GM18861 (cell line): ENCODE measurements at regions not wholly inside any gene's neighbourhood (a gene's known extent, or its start where the extent isn't known, plus 50 kb on each side); places are given as distances from the start of the nearest gene placed in this dataset.

Experiments used
- ATAC-seq: cut with Tn5 transposase; IDR thresholded peaks from one replicate; pipeline ENCODE4 v1.9.1; 2021; ENCODE audit not compliant: unreplicated experiment

- ATAC-seq, result no peak
Observed at GRCh38 chr7:121459148-121459547, 63.0 kb upstream of the FAM3C start.

GRCh38 chr7:121456785-121457359 lies 60.8 kb upstream of the FAM3C start:
- ATAC-seq, result no peak

DNA sequence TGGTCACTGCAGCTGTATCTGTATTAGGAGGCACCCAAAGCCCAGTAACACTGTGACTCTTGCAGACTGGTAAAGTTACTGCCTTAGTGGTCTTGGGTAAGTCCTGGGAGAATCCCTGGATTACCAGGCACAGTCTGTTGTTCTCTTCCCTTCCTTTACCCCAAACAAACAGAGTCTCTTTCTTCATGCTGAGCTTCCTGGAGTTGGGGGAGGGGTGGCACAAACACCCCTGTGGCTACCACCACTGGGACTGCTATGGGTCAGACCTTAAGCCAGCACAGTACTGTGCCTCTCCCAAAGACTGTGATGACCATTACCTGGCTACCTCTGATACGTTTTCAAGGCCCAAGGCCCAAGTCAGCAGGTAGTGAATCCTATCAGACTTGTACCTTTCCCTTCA lies 59.9 kb upstream of the FAM3C start:
- no peak for ATAC-seq

DNA sequence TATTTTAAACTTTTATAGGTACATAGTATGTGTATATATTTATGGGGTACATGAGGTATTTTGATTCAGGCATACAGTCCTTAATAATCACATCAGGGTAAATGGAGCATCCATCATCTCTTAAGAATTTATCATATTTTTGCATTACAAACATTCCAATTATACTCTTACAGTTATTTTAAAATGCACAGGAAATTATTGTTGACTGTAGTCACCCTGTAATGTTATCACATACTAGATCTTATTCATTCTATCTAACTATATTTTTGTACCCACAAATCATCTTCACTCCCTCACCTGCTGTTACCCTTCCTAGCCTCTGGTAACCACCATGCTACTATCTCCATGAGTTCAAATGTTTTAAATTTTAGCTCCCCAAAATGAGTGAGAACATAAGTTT lies 56.3 kb upstream of the FAM3C start:
- ATAC-seq, result no peak

- ATAC-seq, result no peak
Observed at GRCh38 chr7:121451367-121452094, 55.4 kb upstream of the FAM3C start.

DNA sequence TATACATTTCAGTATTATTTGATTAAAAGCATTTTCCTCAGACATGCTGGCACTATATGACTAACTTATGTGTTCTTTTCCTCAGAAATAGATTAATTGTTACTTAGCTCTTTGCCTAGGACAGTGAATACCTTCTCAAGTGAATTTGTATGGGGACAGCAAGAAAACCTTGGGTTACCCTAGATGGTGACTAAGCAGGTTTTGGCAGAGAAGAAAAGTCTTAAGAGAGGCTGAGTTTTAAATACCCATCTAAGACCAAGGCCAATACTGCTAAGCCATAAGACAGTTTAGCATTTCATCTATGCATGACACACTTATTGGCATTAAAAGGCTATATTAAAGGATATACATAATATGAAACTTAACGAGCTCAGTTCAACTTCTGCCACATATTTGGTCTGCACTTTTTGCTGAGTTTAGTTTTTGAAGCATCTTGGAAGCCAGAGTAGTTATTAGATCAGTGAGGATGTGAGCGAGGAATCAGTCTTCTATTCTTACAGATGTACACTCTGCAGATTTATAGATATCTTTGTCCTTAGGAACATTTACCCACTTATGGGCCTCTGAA lies 54.6 kb upstream of the FAM3C start:
- ATAC-seq, result no peak

- no peak for ATAC-seq
Observed at GRCh38 chr7:121449735-121450240, 53.7 kb upstream of the FAM3C start.

GRCh38 chr7:121449329-121449728 lies 53.2 kb upstream of the FAM3C start:
- no peak for ATAC-seq

DNA sequence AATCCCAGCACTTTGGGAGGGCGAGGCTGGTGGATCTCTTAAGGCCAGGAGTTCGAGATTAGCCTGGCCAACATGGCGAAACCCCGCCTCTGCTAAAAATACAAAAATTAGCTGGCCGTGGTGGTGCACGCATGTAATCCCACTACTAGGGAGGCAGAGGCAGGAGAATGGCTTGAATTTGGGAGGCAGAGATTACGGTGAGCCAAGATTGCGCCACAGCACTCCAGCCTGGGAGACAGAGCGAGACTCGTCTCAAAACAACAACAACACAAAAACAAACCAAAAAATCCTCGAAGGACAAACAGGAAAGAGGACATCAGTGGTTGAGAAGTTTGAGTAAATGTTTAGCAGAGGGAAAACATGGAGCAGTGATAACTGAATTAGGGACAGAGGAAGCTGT lies 52.3 kb upstream of the FAM3C start:
- no peak for ATAC-seq

GRCh38 chr7:121447911-121448300 lies 51.8 kb upstream of the FAM3C start:
- ATAC-seq, result no peak

- ATAC-seq, result no peak
Observed at GRCh38 chr7:121447243-121447910, 51.3 kb upstream of the FAM3C start.

DNA sequence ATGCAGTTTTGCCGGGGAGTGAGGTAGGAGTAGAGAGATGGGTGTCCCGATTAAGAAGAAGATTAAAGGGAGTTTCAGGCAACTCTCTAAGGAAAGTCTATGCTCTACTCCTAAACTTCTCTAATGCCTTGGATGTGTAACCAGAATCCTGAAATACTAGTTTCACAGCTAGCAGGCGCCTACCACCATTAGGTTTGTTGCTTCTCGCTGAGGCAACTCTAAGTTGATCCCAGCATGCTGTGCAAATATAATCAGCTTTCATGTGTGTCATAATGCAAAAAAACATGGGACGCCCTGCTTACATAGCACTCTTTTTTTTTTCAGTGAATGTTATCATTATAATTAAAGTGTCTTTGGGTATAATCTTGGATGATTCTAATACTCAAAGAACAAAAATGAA lies 50.4 kb upstream of the FAM3C start:
- ATAC-seq, result no peak
